ENCODE measurements at regions not wholly inside any gene's neighbourhood (a gene's known extent, or its start where the extent isn't known, plus 50 kb on each side); places are given as distances from the start of the nearest gene placed in this dataset.

DNA sequence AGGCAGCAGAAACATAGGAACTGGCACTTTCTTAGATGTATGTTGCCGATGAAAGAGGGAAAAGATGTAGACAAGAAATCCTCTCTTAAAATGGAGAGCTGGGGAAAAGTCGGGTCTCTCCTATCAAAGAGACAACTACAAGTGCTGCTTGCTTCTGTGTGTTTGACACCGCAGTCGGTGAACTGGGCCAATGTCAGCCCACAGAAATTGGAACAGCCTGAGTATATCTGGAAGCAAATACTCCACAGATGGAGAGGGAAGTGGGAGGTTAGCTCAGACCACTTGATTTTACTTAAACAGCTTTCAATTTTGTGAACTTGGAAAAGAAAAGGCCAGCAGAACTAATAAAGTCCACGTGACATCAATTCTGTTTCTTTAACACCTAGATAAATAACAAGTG lies 230.9 kb upstream of the FAT1 start:
- no peak for TF ChIP-seq CTCF (IDR thresholded peaks at IDR 0.05; ENCODE audit: insufficient read depth, low read length, poor library complexity, severe bottlenecking)
- H3K36me3 ChIP-seq (ENCODE audit: control insufficient read depth, insufficient read depth, low read length) = no peaks in the 10 kb centered on the region
- no peaks in the 10 kb centered on the region for H3K27me3 ChIP-seq (replicated peaks; ENCODE audit: control insufficient read depth, insufficient read depth, low read length)
- no peak overlapping the region for H3K4me3 ChIP-seq (replicated peaks; ENCODE audit: low read depth, low read length)
- no peak for DNase-seq (ENCODE audit: extremely low read depth, insufficient read length)

DNA sequence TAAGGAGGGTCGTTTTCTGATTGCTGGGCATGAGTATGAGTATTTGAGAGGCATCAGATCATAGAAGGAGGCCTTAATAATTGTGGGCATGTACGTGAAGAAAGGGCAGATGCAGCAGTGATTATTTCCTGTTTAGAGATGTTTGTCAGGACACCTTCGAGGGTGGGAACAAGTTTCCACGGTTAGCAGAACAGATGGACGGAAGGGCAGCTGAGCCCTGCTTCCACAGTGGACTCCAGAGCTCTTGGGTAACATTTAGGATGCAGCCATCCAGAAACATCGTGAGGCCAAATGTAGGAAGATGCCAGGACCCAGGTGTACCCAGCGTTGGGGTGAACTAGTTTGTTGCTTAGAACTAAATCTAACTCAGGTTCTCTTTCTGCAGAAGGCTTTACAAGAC lies 231.3 kb upstream of the FAT1 start:
- TF ChIP-seq CTCF (IDR thresholded peaks at IDR 0.05; ENCODE audit: insufficient read depth, low read length, poor library complexity, severe bottlenecking) = no peak
- H3K27me3 ChIP-seq (replicated peaks; ENCODE audit: control insufficient read depth, insufficient read depth, low read length) = no peaks in the 10 kb centered on the region
- H3K36me3 ChIP-seq (ENCODE audit: control insufficient read depth, insufficient read depth, low read length) = no peaks in the 10 kb centered on the region
- no peak overlapping the region for H3K4me3 ChIP-seq (replicated peaks; ENCODE audit: low read depth, low read length)
- DNase-seq (ENCODE audit: extremely low read depth, insufficient read length) = no peak

DNA sequence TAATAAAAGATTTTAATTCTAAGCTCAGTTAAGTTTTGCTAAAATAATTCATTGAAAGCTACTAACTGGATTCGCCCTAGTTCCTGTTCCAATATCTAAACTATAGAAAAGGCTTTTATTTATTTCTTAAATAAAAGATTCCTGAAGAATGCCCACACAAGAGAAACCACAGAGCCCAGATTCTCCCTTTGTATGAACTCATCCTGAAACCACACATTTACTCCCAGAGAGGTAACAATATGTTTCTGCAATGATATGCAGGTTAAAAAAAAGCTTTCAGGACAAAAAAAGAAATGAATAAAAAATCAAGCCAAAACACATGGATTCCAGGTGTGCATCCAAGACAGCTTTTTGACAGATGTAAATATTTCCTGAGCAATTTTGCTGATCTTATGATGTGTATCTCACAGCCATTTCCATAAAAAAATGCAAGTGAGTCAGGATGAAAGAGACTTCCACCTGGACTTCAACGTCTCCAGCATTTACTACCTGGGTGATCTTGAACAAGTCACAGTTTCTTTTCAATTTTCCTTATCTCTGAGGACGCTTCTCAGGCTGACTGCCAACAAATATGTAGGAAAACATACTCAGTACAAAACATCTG lies 234.4 kb upstream of the FAT1 start:
- H3K36me3 ChIP-seq (ENCODE audit: control insufficient read depth, insufficient read depth, low read length) = no peaks in the 10 kb centered on the region
- no peak for DNase-seq (ENCODE audit: extremely low read depth, insufficient read length)
- TF ChIP-seq CTCF (IDR thresholded peaks at IDR 0.05; ENCODE audit: insufficient read depth, low read length, poor library complexity, severe bottlenecking) = no peak
- H3K4me3 ChIP-seq (replicated peaks; ENCODE audit: low read depth, low read length) = no peak overlapping the region
- no peaks in the 10 kb centered on the region for H3K27me3 ChIP-seq (replicated peaks; ENCODE audit: control insufficient read depth, insufficient read depth, low read length)

DNA sequence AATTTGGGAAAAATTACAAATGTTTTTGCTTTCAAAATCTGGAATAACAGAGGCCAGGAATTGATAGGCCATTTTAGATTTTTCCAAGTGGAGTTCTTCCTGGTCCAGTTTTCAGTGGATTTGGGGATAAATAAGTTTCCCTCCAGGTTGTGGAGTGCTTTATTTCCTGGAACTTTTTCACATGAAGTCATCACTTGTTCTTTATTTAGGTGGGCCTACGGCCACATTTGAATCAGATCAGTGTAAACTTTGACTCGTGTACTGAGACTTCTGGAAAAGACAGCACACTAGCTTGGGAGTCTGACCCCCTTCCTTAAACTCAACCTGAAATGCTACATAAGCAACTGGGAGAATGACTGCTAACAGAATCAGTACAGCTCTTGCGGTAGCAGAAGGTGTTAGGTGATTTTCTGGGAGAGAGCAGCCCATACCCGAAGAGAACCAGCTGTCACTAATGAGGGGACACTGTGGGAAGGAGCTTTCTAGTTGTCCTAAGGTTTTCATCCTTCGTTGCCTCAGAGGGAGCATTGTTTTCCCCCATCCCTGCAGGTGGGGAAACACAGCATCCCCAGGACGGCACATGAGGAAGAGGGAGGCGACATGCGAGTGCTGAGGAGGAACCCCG lies 235.2 kb upstream of the FAT1 start:
- no peaks in the 10 kb centered on the region for H3K36me3 ChIP-seq (ENCODE audit: control insufficient read depth, insufficient read depth, low read length)
- no peak for TF ChIP-seq CTCF (IDR thresholded peaks at IDR 0.05; ENCODE audit: insufficient read depth, low read length, poor library complexity, severe bottlenecking)
- no peak overlapping the region for H3K4me3 ChIP-seq (replicated peaks; ENCODE audit: low read depth, low read length)
- DNase-seq (ENCODE audit: extremely low read depth, insufficient read length) = no peak
- H3K27me3 ChIP-seq (replicated peaks; ENCODE audit: control insufficient read depth, insufficient read depth, low read length) = no peaks in the 10 kb centered on the region

GRCh38 chr4:186979961-186980745 lies 256.5 kb upstream of the FAT1 start:
- Histone ChIP-seq H3K4me3 (replicated peaks; ENCODE audit: low read depth, low read length) (no peak overlapping the region), H3K27me3 (replicated peaks; ENCODE audit: control insufficient read depth, insufficient read depth, low read length) (no peaks in the 10 kb centered on the region), H3K36me3 (ENCODE audit: control insufficient read depth, insufficient read depth, low read length) (no peaks in the 10 kb centered on the region)
- no peak for DNase-seq (ENCODE audit: extremely low read depth, insufficient read length)
- no peak for TF ChIP-seq CTCF (IDR thresholded peaks at IDR 0.05; ENCODE audit: insufficient read depth, low read length, poor library complexity, severe bottlenecking)

All from GM06990 (cell line).